Suprapubic skin (tissue), 4 donors: ENCODE measurements at regions not wholly inside any gene's neighbourhood (a gene's known extent, or its start where the extent isn't known, plus 50 kb on each side); places are given as distances from the start of the nearest gene placed in this dataset.

Experiments used
- CTCF ChIP-seq, 2 donors: fragments of 200-600 bp in 1 of 2; fragments of 450-650 bp in 1 of 2; sonication (generic) in 1 of 2; IDR thresholded peaks; one replicate each; pipeline ENCODE4 v1.5.1; 2016 to 2019; ENCODE audit warnings: antibody characterized with exemption in 2 of 2, mild to moderate bottlenecking in 1 of 2, moderate library complexity in 1 of 2
- EP300 ChIP-seq: sonication (generic); formaldehyde crosslinking; IDR thresholded peaks from one replicate; pipeline ENCODE4 v1.6.1; 2017; ENCODE audit warnings: antibody characterized with exemption
- POLR2A ChIP-seq, 2 donors: fragments of 450-650 bp; IDR thresholded peaks; one replicate each; pipeline ENCODE4 v1.6.1; 2017; ENCODE audit warnings: antibody characterized with exemption in 2 of 2, mild to moderate bottlenecking in 2 of 2, moderate library complexity in 2 of 2
- POLR2AphosphoS5 ChIP-seq, 3 donors: sonication (generic); formaldehyde crosslinking; IDR thresholded peaks; one replicate each; pipeline ENCODE4 v1.6.1; 2017; ENCODE audit warnings: antibody characterized with exemption in 3 of 3

GRCh38 chr2:204019572-204020501, 83.3 kb downstream of the ICOS start:
- no peak for TF ChIP-seq CTCF (IDR thresholded peaks at IDR 0.05)
- no peak for TF ChIP-seq EP300
- no peak for TF ChIP-seq POLR2A (IDR thresholded peaks at IDR 0.05)
- TF ChIP-seq POLR2AphosphoS5 (IDR thresholded peaks at IDR 0.05) = no peak
